Progenitor cell of endocrine pancreas (in vitro differentiated cells): ENCODE measurements at regions not wholly inside any gene's neighbourhood (a gene's known extent, or its start where the extent isn't known, plus 50 kb on each side); places are given as distances from the start of the nearest gene placed in this dataset.
A peak's percentile ranks its signal among the peaks of the same experiment; 100 is the strongest.
"Not testable (repeated sequence)": the region's sequence is repeated elsewhere in the genome, so short reads cannot be mapped to it uniquely, and the experiment has no call there.

ENCODE experiments used
- DNase-seq: peaks from one replicate; pipeline ENCODE4 v3.0.0; 2021; ENCODE audit warnings: low spot score; ENCODE audit not compliant: unreplicated experiment
- H3K27ac Mint-ChIP-seq: 2 replicates; pipeline ENCODE4 v1.8.0; 2021; ENCODE audit warnings: mild to moderate bottlenecking, moderate library complexity, mixed read lengths
- H3K27me3 Mint-ChIP-seq: 2 replicates; pipeline ENCODE4 v1.8.0; 2021; ENCODE audit warnings: mixed read lengths
- H3K36me3 Mint-ChIP-seq: 2 replicates; pipeline ENCODE4 v1.8.0; 2022; ENCODE audit warnings: mixed read lengths; ENCODE audit not compliant: insufficient read depth
- H3K4me1 Mint-ChIP-seq: 2 replicates; pipeline ENCODE4 v1.8.0; 2021; ENCODE audit warnings: low read depth, mixed read lengths
- H3K4me3 Mint-ChIP-seq: 2 replicates; pipeline ENCODE4 v1.8.0; 2021; ENCODE audit warnings: low read depth, mild to moderate bottlenecking, moderate library complexity, mixed read lengths
- H3K9me3 Mint-ChIP-seq: 2 replicates; pipeline ENCODE4 v1.8.0; 2021; ENCODE audit warnings: low read depth, mixed read lengths

DNA sequence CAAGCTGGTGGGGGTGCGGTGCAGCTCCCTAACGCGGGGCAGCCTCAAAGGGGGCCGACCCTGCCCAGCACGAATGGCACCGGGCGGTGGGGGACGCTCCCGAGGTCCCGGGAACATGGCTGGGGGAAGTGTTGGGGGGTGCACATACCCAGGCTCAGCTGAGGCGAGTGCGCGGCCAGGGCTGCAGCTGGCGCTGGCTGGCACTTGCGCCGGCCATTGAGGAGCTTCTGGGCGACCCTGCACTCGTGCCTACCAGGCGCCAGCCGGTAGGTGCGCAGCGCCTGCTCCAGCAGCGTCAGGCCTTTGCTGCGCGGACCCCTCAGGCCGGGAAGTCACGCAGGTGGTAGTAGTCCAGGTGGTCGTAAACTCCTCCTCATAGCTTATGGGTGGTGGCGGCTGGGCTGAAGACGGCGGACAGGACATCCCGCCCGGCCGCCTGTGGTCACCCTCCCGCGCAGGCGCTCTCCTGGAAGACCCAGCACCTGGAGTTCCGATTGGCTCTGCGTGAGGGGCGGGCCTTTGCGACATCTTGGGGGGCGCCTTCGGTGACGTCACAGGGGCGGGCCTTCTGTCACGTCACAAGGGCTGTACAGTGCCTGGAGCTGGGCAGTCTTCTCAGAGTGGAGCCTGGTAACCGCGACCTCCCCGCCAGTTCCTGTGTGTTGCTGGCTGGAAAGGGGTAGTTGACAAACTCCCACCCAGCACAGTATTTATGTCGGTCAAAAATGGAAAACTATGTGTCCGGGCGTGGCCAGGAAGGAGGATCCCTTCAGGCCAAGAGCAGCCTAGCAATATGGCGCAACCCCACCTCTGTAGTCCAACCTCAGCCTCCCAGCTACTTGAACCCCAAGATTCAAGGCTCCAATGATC lies 74.5 kb upstream of the ERV3-1 start:
- H3K4me1 Mint-ChIP-seq, H3K9me3 Mint-ChIP-seq, H3K27me3 Mint-ChIP-seq, H3K36me3 Mint-ChIP-seq: not testable (repeated sequence)
- peak; percentile 89 for DNase-seq
- Mint-ChIP-seq H3K4me3 (peak overlapping the region; percentile 89), H3K27ac (peak overlapping the region; percentile 97)

DNA sequence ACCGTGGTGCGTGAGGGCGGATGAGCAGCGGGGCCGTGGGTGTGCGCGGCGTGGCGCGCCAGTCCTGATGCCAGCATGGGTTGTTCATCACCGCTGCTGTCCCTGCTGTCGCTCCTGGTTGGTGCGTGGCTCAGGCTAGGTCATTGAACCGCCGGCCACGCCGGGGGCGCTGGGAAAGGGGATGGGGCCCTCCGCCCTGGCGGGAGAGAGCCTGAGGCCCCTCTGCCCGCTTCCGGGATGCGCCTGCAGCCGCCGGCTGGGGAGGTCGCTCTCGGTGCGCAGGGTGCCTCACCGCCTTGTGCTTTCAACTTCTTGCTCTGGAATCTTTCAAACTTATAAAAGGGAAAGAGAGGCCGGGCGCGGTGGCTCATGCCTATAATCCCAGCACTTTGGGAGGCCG lies 68.5 kb upstream of the ERV3-1 start:
- not testable (repeated sequence) for H3K36me3 Mint-ChIP-seq, H3K4me3 Mint-ChIP-seq, H3K4me1 Mint-ChIP-seq, H3K9me3 Mint-ChIP-seq, H3K27me3 Mint-ChIP-seq, DNase-seq, H3K27ac Mint-ChIP-seq

DNA sequence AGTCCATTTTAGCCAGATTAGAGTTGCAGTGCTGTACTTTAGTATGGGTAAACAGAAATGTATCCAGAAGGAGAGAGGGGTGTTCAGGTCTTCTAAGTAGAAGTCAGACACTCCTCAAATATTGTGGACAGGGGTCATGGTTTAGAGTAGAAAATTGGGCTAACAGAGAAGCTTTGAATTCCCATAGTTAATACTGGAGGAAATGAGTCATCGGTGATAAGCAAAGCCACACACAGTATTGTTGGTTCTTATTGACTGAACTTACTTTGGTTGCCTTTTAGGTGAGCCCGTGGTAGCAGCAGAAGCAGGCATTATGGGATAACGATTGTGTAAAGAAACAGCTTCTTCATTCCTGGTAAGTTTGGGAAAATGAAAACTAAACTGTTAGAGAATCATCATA lies 66.7 kb upstream of the ERV3-1 start:
- not testable (repeated sequence) for H3K36me3 Mint-ChIP-seq, H3K4me1 Mint-ChIP-seq, H3K27ac Mint-ChIP-seq, DNase-seq, H3K9me3 Mint-ChIP-seq, H3K27me3 Mint-ChIP-seq, H3K4me3 Mint-ChIP-seq

DNA sequence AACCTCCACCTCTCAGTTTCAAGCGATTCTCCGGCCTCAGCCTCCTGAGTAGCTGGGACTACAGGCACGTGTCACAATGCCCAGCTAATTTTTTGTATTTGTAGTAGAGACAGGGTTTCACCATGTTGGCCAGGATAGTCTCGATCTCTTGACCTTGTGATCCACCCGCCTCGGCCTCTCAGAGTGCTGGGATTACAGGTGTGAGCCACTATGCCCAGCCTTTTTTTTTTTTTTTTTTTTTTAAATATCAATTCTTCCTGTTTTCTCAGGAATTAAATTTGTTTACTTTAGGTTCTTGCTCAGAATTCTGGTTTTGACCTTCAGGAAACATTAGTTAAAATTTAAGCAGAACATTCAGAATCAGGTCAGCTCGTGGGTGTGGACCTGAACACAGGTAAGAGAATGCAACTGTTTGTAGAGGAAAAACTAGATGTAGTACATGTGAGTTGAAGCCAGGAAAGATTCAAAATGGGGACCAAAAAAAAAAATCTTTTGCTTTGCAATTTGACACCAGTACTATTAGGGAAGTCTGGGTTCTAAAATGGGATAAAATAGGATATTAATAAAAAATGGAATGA lies 65.5 kb upstream of the ERV3-1 start:
- H3K9me3 Mint-ChIP-seq, DNase-seq, H3K27me3 Mint-ChIP-seq, H3K36me3 Mint-ChIP-seq, H3K4me3 Mint-ChIP-seq, H3K4me1 Mint-ChIP-seq: not testable (repeated sequence)
- H3K27ac Mint-ChIP-seq, result peak overlapping the region; percentile 84

DNA sequence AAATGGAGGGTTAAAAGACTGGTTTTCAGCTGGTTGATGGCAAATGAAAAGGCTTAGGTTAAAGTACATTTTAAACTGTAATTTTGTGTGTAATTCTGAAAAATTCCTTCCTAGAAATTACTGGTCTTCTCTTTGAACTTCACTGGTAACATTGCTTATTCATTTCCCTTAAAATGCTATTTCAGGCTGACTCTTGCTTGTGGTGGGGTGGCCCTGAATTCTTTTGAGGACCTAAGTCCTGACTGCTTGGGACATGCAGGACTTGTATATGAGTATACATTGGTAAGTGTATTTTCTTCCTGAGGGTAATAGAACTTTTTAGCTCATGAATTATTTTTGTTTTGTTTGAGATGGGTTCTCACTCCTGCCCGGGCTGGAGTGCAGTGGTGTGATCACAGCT lies 63.0 kb upstream of the ERV3-1 start:
- not testable (repeated sequence) for H3K4me3 Mint-ChIP-seq, H3K9me3 Mint-ChIP-seq, H3K27ac Mint-ChIP-seq, DNase-seq, H3K27me3 Mint-ChIP-seq, H3K4me1 Mint-ChIP-seq
- peaks cover 12% of the 10 kb centered on the region for H3K36me3 Mint-ChIP-seq

DNA sequence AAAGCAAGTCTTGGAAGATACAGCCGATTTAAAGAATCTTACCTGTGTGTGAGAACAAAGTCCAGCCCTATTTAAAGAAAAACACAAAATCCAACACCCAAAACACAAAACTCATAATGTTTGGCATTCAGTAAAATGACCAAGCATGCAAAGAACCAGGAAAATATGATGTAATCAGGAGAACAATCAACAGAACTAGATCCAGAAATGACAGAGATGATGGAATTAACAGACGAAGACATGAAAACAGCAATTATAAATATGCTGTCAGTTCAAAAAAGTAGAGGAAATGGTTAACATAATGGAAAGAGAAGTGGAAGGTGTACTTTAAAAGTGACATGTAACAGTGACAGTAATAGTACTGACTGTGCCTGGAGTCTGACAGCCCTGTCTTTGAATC lies 56.1 kb upstream of the ERV3-1 start:
- H3K4me3 Mint-ChIP-seq, H3K9me3 Mint-ChIP-seq, H3K4me1 Mint-ChIP-seq, H3K27me3 Mint-ChIP-seq, H3K27ac Mint-ChIP-seq, DNase-seq: not testable (repeated sequence)
- peaks cover 11% of the 10 kb centered on the region for H3K36me3 Mint-ChIP-seq

DNA sequence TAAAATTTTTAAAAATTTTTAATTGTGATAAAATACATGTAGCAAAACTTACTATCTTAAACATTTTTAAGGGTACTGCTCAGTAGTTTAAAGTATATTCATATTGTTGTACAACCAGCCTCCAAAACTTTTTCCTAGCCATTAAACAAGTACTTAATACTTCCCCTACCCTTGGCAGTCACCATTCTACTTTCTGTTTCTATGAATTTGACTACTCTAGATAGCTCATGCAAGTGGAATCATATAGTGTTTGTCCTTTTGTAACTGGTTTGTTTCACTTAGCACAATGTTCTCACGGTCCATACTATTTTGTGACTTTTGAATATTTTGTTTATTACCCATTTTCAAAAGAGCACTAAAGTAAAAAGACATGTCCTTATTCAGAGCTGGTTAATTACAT lies 52.8 kb upstream of the ERV3-1 start:
- not testable (repeated sequence) for H3K9me3 Mint-ChIP-seq, DNase-seq, H3K27ac Mint-ChIP-seq, H3K27me3 Mint-ChIP-seq, H3K4me3 Mint-ChIP-seq, H3K4me1 Mint-ChIP-seq
- peaks cover 24% of the 10 kb centered on the region for H3K36me3 Mint-ChIP-seq
